HG02973 (cell line): ENCODE measurements at regions not wholly inside any gene's neighbourhood (a gene's known extent, or its start where the extent isn't known, plus 50 kb on each side); places are given as distances from the start of the nearest gene placed in this dataset.

Source experiments
- ATAC-seq: cut with Tn5 transposase; IDR thresholded peaks from one replicate; pipeline ENCODE4 v1.9.1; 2021; ENCODE audit warnings: moderate library complexity; ENCODE audit not compliant: unreplicated experiment

- no peak for ATAC-seq
Measured at GRCh38 chr6:132004668-132005067, 53.5 kb upstream of the CCN2 start.

- ATAC-seq: no peak
Measured at GRCh38 chr6:132003516-132004178, 52.5 kb upstream of the CCN2 start.
